Stimulated activated CD8-positive, alpha-beta memory T cell treated with anti-CD3 and anti-CD28 coated beads, Interleukin-15, amount 100 ng/mL, for 48 hours (primary cell): ENCODE measurements at regions not wholly inside any gene's neighbourhood (a gene's known extent, or its start where the extent isn't known, plus 50 kb on each side); places are given as distances from the start of the nearest gene placed in this dataset.
"Not testable (repeated sequence)": the region's sequence is repeated elsewhere in the genome, so short reads cannot be mapped to it uniquely, and the experiment has no call there.

Experiments
- DNase-seq, 2 donors: peaks; one replicate each; pipeline ENCODE4 v3.0.0-alpha.2; 2020; ENCODE audit warnings: low read depth in 2 of 2

GRCh38 chrX:45818913-45819312 lies 618.2 kb upstream of the DIPK2B start:
- no peak for DNase-seq

DNA sequence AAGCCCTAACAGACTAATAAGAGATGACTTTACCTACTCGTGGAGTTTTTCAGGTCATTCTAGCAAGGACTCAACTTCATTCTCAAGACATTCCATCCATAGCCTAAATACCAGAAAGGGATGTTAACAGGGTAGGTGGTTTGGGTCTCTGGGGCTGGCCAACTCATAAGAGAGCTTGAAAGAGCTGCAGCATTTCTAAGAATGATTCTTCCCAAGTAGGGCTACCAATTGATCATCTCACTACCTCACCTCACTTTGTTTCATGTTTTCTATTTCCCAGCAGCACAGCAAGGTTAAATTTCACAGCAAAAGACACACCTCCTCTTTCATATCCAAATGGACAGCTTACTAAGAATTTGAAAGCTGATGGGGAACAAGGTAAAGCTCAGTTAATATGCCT lies 614.8 kb upstream of the DIPK2B start:
- no peak for DNase-seq

- no peak for DNase-seq
Measured at GRCh38 chrX:45811326-45811725, 610.6 kb upstream of the DIPK2B start.

DNA sequence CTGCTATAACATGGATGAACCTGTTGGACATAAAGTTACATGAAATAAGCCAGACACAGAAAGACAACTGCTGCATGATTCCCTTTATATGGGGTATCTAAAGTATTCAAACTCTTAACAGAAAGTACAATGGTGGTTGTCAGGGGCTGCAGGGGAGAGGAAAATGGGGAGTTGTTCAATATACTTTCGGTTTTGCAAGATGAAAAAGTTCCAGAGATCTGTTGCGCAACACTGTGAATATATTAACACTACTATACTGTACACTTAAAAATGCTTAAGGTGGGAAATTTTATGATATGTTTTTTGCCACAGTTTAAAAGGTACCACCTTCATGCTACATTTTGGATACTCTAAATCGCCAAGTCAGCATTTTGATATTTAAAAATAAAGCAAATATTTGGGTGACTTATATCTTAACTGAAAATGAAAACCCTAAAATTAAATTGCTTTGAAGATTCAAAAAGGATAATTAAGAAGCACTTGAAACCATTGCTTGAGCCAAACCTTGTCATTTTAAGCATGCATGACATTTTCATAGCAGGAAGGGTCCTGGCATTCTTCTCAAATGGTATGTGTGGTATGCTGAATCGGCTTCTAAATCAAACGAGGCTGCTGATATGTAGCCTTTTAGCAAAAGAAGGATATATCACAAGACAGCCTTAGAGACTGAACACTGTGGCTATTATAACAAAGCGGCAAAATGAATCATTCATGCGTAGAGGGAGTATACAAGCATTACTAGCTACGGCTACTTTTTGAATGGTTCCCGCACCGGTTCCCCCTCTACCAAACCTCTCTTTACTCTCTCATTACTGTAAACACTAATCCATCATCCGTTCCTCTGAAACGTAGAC lies 607.1 kb upstream of the DIPK2B start:
- no peak for DNase-seq

DNA sequence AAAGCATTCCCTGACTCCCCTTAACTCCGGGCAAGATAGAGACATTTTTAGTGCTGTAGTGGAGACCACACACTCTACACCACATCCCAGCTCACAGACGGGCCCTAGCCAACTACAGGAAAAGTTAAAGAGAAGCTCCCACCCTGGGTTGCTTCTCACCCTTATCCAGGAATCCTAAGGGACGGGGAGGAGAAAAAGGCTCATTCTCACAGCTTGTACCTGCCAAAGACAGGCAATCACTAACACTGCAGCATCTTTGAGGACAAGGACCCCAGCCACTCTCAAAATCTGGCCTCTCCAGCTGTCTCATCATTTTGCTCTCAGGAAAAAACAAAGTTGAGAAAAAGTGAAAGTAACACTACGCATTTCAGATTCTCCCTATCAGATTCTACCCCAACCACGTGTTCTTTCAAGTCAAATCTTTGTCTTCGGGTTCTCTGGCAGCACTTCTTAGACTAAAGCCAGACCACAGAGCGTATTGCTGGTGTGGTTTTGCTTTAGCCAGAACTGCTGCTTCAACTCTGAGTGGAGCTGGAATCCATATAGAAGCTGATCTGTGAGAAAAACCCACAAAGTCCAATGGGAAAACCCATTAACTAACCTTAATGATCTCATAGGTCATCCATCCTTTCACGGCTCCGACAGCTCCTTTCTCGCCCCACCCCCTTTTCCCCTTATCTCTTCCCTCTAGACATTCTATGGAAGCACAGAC lies 605.9 kb upstream of the DIPK2B start:
- DNase-seq, result peak in 1 of 2 donors; percentile 42

DNA sequence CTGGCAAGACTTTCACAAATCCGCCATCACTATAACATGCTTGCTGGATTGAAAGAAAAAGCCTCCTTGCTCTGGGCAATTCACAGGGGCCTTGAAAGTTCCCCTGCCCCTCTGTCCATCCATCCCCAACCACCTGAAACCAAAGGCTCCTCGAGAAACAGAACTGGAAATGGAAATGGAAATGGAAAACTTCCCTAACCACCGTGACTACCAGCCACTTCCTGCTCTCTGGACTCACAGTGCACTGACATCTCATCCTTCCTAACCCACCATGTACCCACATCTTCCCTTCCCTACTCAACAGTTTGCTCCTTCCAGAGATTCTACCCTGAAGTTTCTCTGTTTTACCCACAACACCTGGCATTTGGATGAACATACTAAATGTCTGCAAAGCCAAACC lies 603.6 kb upstream of the DIPK2B start:
- DNase-seq, result no peak

- peak in 1 of 2 donors; percentile 34 for DNase-seq
Measured at GRCh38 chrX:45803383-45803921, 602.8 kb upstream of the DIPK2B start.

GRCh38 chrX:45801554-45801953 lies 600.9 kb upstream of the DIPK2B start:
- no peak for DNase-seq

DNA sequence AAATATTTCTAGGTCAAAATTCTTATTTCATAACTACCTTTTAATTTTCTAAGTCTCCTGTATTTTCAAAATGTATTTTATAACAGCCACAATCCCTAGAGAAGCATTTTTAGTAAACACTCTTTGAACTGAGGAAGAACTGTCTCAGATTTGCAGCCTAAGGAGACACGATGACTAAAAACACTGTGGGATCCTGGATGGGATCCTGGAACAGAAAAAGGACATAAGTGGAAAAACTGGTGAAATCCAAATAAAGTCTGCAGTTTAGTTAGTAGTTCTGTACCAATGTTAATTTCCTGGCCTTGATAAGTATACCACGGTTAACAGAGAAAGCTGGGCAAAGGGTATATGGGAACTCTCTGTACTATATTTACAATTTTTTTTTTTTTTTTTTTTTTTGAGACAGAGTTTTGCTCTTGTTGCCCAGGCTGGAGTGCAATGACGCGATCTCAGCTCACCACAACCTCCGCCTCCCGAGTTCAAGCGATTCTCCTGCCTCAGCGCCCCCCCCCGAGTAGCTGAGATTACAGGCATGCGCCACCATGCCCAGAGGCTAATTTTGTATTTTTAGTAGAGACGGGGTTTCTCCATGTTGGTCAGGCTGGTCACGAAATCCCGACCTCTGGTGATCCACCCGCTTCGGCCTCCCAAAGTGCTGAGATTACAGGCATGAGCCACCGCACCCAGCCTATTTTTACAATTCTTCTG lies 600.2 kb upstream of the DIPK2B start:
- not testable (repeated sequence) for DNase-seq

- DNase-seq, result no peak
Measured at GRCh38 chrX:45799576-45799975, 598.9 kb upstream of the DIPK2B start.

GRCh38 chrX:45795546-45795945 lies 594.9 kb upstream of the DIPK2B start:
- no peak for DNase-seq

GRCh38 chrX:45794995-45795337 lies 594.3 kb upstream of the DIPK2B start:
- no peak for DNase-seq

DNA sequence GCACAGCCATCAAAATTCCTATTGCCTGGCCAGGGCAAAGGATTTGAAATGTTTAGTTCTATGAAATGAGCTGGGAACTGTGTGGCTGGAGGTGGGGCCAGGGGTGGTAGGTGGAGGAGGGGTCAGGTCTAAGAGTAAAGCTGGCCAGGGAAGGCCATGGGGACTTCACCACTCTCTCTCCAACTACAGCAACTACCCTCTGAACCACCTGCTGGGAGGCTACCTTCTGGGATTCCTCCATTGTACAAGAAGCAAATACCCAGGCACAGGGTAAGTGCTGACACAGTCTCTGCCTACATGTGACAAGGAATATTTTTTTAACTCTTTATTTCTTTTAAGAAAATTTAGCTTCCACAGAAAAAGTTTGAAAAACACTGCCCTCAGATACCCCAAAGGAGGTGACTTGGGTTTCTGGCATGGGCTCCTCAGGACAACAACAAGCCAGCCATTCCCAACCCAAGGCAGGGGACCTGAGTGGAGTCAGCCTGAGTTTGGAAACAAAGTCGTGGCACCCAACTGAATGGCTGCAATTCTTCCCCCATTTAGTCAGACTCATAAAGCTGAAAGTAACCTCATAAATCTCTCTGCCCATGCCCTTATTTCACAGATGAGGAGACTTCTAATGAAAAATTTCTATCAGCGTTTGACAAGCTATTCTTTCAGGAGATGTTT lies 593.8 kb upstream of the DIPK2B start:
- DNase-seq, result no peak

- DNase-seq, result no peak
Measured at GRCh38 chrX:45788941-45789348, 588.3 kb upstream of the DIPK2B start.

- no peak for DNase-seq
Measured at GRCh38 chrX:45788315-45788714, 587.6 kb upstream of the DIPK2B start.

GRCh38 chrX:45784590-45784989 lies 583.9 kb upstream of the DIPK2B start:
- DNase-seq, result no peak

DNA sequence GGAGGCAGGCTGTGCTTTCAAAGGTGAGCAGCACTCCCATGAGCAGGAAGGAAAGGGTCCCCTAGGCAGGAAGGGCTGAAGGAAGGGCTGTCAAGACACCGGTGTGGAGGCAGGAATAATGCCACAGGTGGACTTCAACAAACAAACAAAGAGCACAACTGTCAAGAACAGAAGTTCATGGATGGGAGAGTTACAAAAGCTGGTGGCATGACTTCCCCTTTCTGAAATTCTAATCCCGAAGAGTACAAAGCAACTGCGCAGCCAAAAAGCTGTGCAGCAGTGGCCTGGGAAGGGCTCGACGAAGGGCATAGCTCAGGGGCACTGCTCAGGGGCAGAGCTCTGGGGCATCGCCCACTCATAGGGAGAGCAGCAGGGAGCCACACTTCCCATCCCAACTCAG lies 582.3 kb upstream of the DIPK2B start:
- no peak for DNase-seq

DNA sequence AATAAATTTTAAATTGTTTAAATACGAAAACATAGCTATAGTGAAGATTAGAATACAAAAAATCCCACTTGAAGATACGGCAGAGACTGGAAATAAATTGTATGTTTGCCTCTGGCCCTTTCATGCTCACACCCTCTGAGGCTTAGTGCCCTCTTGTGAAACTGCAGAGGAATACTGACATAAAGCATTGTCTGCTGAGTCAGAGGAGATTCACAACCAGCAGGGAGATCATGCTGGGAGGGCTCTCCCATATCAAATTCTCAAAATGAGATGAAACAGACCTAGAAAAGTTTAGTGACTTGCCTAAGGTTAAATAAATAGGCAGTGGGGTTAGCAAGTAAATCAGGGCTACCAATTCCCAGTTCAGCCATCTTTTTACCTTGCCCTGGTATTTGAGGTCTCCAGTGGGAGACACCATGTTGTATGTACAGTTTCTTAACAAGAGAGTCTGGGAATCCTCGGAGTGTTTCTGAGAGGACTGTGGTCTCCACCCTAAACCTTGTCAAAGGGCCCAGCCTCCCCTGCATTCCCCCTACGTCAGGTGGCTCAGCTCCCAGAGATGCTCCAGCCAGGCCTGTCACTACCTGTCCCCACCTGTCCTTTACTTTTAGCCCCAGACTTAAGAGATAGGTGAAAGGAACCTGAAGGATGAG lies 581.4 kb upstream of the DIPK2B start:
- no peak for DNase-seq

- no peak for DNase-seq
Measured at GRCh38 chrX:45778616-45779015, 577.9 kb upstream of the DIPK2B start.

DNA sequence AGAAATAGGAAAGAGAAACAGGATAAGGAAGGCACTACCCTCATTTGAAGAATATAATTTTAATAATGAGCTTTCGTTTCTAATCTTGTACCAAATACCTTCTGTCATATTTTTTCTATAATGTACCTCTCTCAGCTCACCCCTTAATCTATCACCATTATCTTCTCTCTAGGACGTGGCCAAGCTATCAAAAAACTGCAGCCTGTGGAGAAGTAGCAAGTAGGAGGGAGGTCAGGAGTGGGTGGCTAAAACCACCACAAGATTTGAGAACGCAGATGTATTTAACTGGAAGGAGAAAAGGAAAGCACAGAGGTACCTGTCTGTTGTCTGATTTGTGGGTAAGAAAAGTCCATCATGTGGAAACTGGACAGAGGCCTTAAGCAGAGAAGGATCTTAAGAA lies 576.7 kb upstream of the DIPK2B start:
- DNase-seq, result no peak

- DNase-seq, result no peak
Measured at GRCh38 chrX:45775468-45775867, 574.8 kb upstream of the DIPK2B start.
